Prostate gland (tissue), 2 donors: ENCODE measurements at regions not wholly inside any gene's neighbourhood (a gene's known extent, or its start where the extent isn't known, plus 50 kb on each side); places are given as distances from the start of the nearest gene placed in this dataset.

Experiments used
- DNase-seq: peaks from one replicate; pipeline ENCODE4 v3.0.0-alpha.2; 2019; ENCODE audit warnings: low spot score
- H3K27ac ChIP-seq, 2 donors: fragments of 200-600 bp; sonication (generic); 2 replicates each; pipeline ENCODE4 v1.5.1; 2017 to 2019
- H3K27me3 ChIP-seq: fragments of 200-600 bp; sonication (generic); replicated peaks from 2 replicates; pipeline ENCODE4 v1.5.1; 2019; ENCODE audit not compliant: insufficient read depth
- H3K36me3 ChIP-seq, 2 donors: fragments of 200-600 bp; sonication (generic); 1 replicate in 1 of 2; 2 replicates in 1 of 2; pipeline versions ENCODE4 v1.5.1 to v1.8.1; 2017 to 2019
- H3K4me1 ChIP-seq: fragments of 200-600 bp; sonication (generic); replicated peaks from 2 replicates; pipeline ENCODE4 v1.5.1; 2019
- H3K4me3 ChIP-seq, 2 donors: fragments of 200-600 bp; sonication (generic); 2 replicates each; pipeline ENCODE4 v1.5.1; 2017 to 2019
- H3K9me3 ChIP-seq: fragments of 200-600 bp; sonication (generic); 2 replicates; pipeline ENCODE4 v1.5.1; 2017
- POLR2A ChIP-seq: fragments of 450-650 bp; IDR thresholded peaks from one replicate; pipeline ENCODE4 v1.6.1; 2016; ENCODE audit warnings: antibody characterized with exemption, mild to moderate bottlenecking
- POLR2AphosphoS5 ChIP-seq: sonication (generic); formaldehyde crosslinking; IDR thresholded peaks from one replicate; pipeline ENCODE4 v1.6.1; 2017; ENCODE audit warnings: antibody characterized with exemption
- WGBS: methylation state at CpG from one replicate; pipeline ENCODE4 v1.1.5; 2018; 5-methylcytosine and 5-hydroxymethylcytosine counted together
- intact Hi-C: fragments of 100-400 bp; cut with DNase I; formaldehyde crosslinking; loops from one replicate; pipeline ENCODE4 v1.14.2; 2022
- TF ChIP-seq, protein P1 (sequence below), 4 experiments: fragments of 200-600 bp in 2 of 4; fragments of 450-650 bp in 2 of 4; sonication (generic) in 2 of 4; IDR thresholded peaks; 1 replicate in 3 of 4; 2 replicates in 1 of 4; pipeline ENCODE4 v1.5.1; 2016 to 2019; ENCODE audit warnings: antibody characterized with exemption in 4 of 4, mild to moderate bottlenecking in 2 of 4, moderate library complexity in 2 of 4

DNA sequence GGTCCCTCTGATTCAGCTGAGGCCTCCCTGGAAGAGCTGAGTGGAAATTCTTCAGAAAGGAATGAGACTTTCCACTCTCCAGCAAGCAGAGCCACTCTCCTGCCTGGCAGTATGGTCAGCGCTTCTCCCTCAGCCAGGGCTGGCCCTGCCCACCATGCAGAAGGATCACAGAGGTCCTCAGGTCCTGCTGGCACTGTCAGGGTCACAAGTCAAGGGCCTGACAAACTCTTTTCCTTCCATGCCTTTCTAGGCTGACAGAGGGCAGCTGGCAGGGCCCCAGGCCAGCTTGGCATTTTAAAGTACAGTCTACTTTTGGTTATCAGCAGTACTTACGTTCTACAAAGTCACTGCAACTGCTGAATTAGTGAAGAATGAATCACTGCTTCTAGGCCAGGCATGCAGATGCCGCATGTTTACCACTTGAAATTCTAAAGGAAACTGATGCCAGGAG, 119.3 kb upstream of the FRMD4A start:
- Histone ChIP-seq H3K4me3 (no peak overlapping the region), H3K36me3 (no peaks in the 10 kb centered on the region), H3K9me3 (no peaks in the 10 kb centered on the region), H3K27ac (no peak overlapping the region), H3K4me1 (no peaks in the 10 kb centered on the region), H3K27me3 (no peaks in the 10 kb centered on the region)
- TF ChIP-seq POLR2AphosphoS5 (no peak), POLR2A (no peak)
- intact Hi-C loops: no loop called here
- 81% methylated on average over 3 of the region's 3 CpGs for WGBS
- no peak for DNase-seq

- no peak overlapping the region for H3K27ac ChIP-seq
Observed at GRCh38 chr10:14449293-14449815, 118.6 kb upstream of the FRMD4A start.

DNA sequence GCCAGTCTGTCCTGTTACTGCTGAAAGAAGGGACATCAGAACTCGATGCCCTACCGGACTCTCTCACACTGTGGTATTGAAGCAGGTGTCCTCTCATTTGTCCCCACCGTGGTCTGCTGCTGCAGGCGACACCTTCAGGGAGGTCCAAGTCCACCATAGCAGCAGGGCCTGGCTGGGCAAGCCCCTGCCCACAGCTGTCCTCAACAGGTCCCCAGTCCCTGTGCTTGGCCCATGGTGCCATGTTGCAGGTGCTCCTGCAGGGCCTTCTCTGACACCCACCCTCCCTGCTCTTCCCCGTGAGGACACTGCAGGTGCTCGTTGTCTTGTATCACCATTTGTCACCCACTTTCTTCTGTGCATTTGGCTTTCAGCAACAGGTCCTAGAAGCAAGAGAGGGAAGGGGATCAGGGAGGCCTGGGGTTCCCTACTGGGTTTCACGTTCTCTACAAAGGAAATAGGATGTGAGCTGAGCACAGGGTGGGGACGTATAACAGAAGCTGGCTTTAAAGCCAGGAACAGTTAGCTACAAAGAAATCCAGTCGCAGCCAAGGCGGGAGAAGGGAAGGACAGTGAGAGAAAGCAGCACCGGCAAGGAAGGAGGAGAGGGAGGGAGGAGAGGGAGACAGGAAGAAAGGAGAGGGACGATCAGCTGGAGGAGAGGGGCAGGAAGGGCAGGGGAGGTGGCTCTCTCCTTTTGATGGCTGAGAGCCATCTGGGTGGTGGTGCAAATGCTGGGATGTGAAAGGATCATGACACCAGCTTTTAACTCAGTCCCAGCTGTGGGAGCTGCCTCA, 117.7 kb upstream of the FRMD4A start:
- WGBS: 64% methylated on average over 12 of the region's 12 CpGs
- intact Hi-C loops: no loop called here
- Histone ChIP-seq H3K27me3 (no peaks in the 10 kb centered on the region), H3K4me1 (no peaks in the 10 kb centered on the region), H3K9me3 (no peaks in the 10 kb centered on the region), H3K4me3 (no peak overlapping the region), H3K36me3 (no peaks in the 10 kb centered on the region), H3K27ac (no peak overlapping the region)
- DNase-seq: no peak
- no peak for TF ChIP-seq POLR2A
- no peak for TF ChIP-seq POLR2AphosphoS5
- TF ChIP-seq, protein P1, sequence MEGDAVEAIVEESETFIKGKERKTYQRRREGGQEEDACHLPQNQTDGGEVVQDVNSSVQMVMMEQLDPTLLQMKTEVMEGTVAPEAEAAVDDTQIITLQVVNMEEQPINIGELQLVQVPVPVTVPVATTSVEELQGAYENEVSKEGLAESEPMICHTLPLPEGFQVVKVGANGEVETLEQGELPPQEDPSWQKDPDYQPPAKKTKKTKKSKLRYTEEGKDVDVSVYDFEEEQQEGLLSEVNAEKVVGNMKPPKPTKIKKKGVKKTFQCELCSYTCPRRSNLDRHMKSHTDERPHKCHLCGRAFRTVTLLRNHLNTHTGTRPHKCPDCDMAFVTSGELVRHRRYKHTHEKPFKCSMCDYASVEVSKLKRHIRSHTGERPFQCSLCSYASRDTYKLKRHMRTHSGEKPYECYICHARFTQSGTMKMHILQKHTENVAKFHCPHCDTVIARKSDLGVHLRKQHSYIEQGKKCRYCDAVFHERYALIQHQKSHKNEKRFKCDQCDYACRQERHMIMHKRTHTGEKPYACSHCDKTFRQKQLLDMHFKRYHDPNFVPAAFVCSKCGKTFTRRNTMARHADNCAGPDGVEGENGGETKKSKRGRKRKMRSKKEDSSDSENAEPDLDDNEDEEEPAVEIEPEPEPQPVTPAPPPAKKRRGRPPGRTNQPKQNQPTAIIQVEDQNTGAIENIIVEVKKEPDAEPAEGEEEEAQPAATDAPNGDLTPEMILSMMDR (IDR thresholded peaks at IDR 0.05): no peak

More at GRCh38 chr10:14449293-14449815, 118.6 kb upstream of the FRMD4A start:
- no peak overlapping the region for H3K4me3 ChIP-seq
- H3K27me3 ChIP-seq: no peaks in the 10 kb centered on the region
- intact Hi-C loops: no loop called here
- no peaks in the 10 kb centered on the region for H3K4me1 ChIP-seq
- TF ChIP-seq POLR2AphosphoS5 (no peak), POLR2A (no peak)
- TF ChIP-seq, protein P1 (IDR thresholded peaks at IDR 0.05): no peak
- no peak for DNase-seq
- 95% methylated on average over 3 of the region's 3 CpGs for WGBS
- no peaks in the 10 kb centered on the region for H3K9me3 ChIP-seq
- H3K36me3 ChIP-seq: no peaks in the 10 kb centered on the region

DNA sequence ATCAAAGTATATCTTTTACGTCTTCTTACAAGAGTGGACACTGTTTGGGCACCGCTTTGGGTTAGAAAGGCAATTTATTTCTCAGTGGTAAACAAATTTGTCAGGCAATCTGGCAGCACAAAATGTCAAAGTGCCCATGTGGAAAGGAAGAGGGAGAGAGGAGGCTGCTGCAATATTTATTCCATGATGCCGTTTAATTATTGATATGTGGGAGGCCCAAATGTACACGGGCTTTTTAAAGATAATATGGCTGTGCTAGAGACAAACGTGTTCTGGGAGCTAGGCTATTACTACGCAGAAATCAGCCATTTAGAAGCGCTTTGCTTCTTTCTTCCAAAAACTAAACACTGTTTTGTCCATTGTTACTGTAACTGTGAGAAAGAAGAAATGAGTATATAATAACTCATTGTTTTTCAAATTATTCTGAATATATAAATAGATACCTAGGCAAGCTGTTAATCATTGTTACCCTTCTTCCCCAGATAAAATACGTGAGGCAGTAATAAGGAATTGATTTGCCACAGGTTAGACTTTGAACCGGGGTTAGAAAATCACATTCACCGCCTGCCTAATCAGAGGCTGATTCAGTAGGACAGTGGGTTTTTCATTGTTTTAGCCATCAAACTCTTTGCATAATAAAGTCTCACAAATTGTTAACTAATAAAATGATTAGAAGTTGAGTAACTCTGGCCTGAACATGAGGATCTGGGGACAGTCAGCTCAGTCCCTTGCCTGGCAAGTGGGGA, 116.5 kb upstream of the FRMD4A start:
- Histone ChIP-seq H3K4me1 (no peaks in the 10 kb centered on the region), H3K27me3 (no peaks in the 10 kb centered on the region), H3K4me3 (no peak overlapping the region), H3K27ac (no peak overlapping the region), H3K9me3 (no peaks in the 10 kb centered on the region), H3K36me3 (no peaks in the 10 kb centered on the region)
- no peak for DNase-seq
- TF ChIP-seq, protein P1 (IDR thresholded peaks at IDR 0.05): no peak
- no peak for TF ChIP-seq POLR2A
- TF ChIP-seq POLR2AphosphoS5: no peak
- 84% methylated on average over 10 of the region's 10 CpGs for WGBS
- intact Hi-C loops: no loop called here

GRCh38 chr10:14439451-14440259, 108.9 kb upstream of the FRMD4A start:
- Histone ChIP-seq H3K36me3 (no peaks in the 10 kb centered on the region), H3K27me3 (no peaks in the 10 kb centered on the region), H3K4me3 (no peak overlapping the region), H3K27ac (no peak overlapping the region), H3K9me3 (no peaks in the 10 kb centered on the region), H3K4me1 (no peaks in the 10 kb centered on the region)
- no peak for DNase-seq
- intact Hi-C loops: no loop called here
- TF ChIP-seq POLR2AphosphoS5 (no peak), POLR2A (no peak)
- TF ChIP-seq, protein P1 (IDR thresholded peaks at IDR 0.05): no peak
- 72% methylated on average over 8 of the region's 8 CpGs for WGBS
